Gastrocnemius medialis (tissue), 4 donors: ENCODE measurements at regions not wholly inside any gene's neighbourhood (a gene's known extent, or its start where the extent isn't known, plus 50 kb on each side); places are given as distances from the start of the nearest gene placed in this dataset.

Experiments used
- ATAC-seq, 2 donors: fragments of 150-250 bp; one replicate each; pipeline ENCODE4 v1.9.1; 2016
- DNase-seq, 2 donors: peaks; one replicate each; pipeline ENCODE4 v3.0.0-alpha.2; 2019
- H3K27ac ChIP-seq, 4 donors: fragments of 200-600 bp; sonication (generic); 1 replicate in 1 of 4; 2 replicates in 3 of 4; pipeline ENCODE4 v1.5.1; 2016 to 2018; ENCODE audit warnings: mild to moderate bottlenecking in 2 of 4, moderate library complexity in 1 of 4
- H3K27me3 ChIP-seq, 3 donors: fragments of 200-600 bp; sonication (generic) in 2 of 3; 1 replicate in 1 of 3; 2 replicates in 2 of 3; pipeline versions ENCODE4 v1.5.1 to v1.6.0; 2016 to 2019; ENCODE audit warnings: mild to moderate bottlenecking in 1 of 3, moderate library complexity in 1 of 3
- H3K36me3 ChIP-seq, 2 donors: fragments of 200-600 bp; sonication (generic) in 1 of 2; one replicate each; pipeline ENCODE4 v1.5.1; 2017 to 2018
- H3K4me1 ChIP-seq, 2 donors: fragments of 200-600 bp; sonication (generic) in 1 of 2; one replicate each; pipeline ENCODE4 v1.5.1; 2016 to 2017; ENCODE audit warnings: mild to moderate bottlenecking in 2 of 2
- H3K4me3 ChIP-seq, 4 donors: fragments of 200-600 bp; sonication (generic) in 3 of 4; 1 replicate in 1 of 4; 2 replicates in 3 of 4; pipeline ENCODE4 v1.5.1; 2016 to 2019; ENCODE audit warnings: mild to moderate bottlenecking in 2 of 4
- H3K9me3 ChIP-seq, 3 donors: fragments of 200-600 bp; sonication (generic) in 2 of 3; 1 replicate in 1 of 3; 2 replicates in 2 of 3; pipeline ENCODE4 v1.5.1; 2016 to 2019
- POLR2A ChIP-seq, 2 donors: fragments of 450-650 bp; IDR thresholded peaks; one replicate each; pipeline ENCODE4 v1.6.1; 2017; ENCODE audit warnings: antibody characterized with exemption in 2 of 2, mild to moderate bottlenecking in 2 of 2, moderate library complexity in 2 of 2
- in situ Hi-C, 4 donors: fragments of 200-750 bp; cut with MboI; loops; one replicate each; pipeline versions ENCODE4 v1.15.0 to v1.8.0; 2017; ENCODE audit warnings: low sequenced_read_pairs in 4 of 4
- intact Hi-C: fragments of 100-400 bp; cut with DNase I; formaldehyde crosslinking; loops from one replicate; pipeline ENCODE4 v1.15.1; 2023; ENCODE audit warnings: low total_unique reads
- TF ChIP-seq, protein P1 (sequence below), 5 experiments: fragments of 450-650 bp in 3 of 5; fragments of 200-600 bp in 2 of 5; sonication (generic) in 2 of 5; IDR thresholded peaks in 4 of 5; conservative IDR thresholded peaks in 1 of 5; 1 replicate in 4 of 5; 2 replicates in 1 of 5; pipeline ENCODE4 v1.5.1; 2016 to 2019; ENCODE audit warnings: antibody characterized with exemption in 5 of 5, mild to moderate bottlenecking in 3 of 5, moderate library complexity in 3 of 5

DNA sequence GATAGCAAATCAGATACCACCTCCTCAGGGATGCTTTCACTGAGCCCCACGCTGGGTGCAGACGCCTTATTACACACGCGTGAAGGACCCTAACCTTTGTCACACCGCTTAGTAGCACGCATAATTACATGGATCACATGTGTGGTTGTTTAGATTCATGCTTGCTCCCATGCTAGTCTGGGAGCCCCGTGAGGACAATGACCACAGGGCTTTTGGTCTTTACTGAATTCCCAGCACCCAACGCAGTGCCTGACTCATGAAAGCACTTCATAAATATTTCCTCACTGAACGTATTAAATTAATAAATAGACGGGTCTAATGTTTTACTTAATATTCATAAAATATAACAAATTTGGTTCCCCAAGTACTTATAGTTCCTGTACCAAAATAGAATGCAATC lies 132.5 kb downstream of the ALDH8A1 start:
- Histone ChIP-seq H3K4me3 (no peak overlapping the region), H3K36me3 (no peaks in the 10 kb centered on the region), H3K9me3 (no peaks in the 10 kb centered on the region), H3K27me3 (no peaks in the 10 kb centered on the region), H3K4me1 (peaks cover 0 to 3% of the 10 kb centered on the region in 2 donors), H3K27ac (no peak overlapping the region)
- in situ Hi-C loops, result loop anchor here in 3 of 4 donors (10.0 to 25.0 kb wide), 2 partner anchors 180 to 663 kb away; no protein-coding TSS in a partner anchor
- no peak for DNase-seq
- no peak for ATAC-seq
- TF ChIP-seq POLR2A (IDR thresholded peaks at IDR 0.05), result no peak
- TF ChIP-seq, protein P1, sequence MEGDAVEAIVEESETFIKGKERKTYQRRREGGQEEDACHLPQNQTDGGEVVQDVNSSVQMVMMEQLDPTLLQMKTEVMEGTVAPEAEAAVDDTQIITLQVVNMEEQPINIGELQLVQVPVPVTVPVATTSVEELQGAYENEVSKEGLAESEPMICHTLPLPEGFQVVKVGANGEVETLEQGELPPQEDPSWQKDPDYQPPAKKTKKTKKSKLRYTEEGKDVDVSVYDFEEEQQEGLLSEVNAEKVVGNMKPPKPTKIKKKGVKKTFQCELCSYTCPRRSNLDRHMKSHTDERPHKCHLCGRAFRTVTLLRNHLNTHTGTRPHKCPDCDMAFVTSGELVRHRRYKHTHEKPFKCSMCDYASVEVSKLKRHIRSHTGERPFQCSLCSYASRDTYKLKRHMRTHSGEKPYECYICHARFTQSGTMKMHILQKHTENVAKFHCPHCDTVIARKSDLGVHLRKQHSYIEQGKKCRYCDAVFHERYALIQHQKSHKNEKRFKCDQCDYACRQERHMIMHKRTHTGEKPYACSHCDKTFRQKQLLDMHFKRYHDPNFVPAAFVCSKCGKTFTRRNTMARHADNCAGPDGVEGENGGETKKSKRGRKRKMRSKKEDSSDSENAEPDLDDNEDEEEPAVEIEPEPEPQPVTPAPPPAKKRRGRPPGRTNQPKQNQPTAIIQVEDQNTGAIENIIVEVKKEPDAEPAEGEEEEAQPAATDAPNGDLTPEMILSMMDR (IDR thresholded peaks at IDR 0.05 in 4 of 5, conservative IDR thresholded peaks at IDR 0.05 in 1 of 5), result no peak
- intact Hi-C loops, result no loop called here

DNA sequence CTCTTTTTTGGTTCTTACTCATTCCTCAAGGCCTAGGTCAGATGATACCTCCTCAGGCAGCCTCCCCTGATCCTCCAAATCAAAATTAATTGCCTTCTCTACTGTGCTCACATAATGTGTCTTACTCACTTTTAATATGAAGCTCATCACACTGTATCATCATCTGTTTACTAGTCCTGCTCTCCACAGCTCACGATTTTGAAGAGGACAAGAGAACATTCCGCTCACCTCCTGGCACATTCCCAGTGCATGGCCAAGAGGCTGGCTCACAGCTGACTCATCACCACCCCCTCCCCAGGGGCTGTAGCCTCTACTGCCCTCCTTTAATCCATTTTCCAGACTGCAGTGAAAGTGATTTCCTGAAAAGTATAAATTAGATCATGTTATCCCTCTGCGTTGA lies 133.1 kb downstream of the ALDH8A1 start:
- no peak for DNase-seq
- in situ Hi-C loops, result loop anchor here in 3 of 4 donors (10.0 to 25.0 kb wide), 2 partner anchors 179 to 662 kb away; no protein-coding TSS in a partner anchor
- ATAC-seq, result no peak

DNA sequence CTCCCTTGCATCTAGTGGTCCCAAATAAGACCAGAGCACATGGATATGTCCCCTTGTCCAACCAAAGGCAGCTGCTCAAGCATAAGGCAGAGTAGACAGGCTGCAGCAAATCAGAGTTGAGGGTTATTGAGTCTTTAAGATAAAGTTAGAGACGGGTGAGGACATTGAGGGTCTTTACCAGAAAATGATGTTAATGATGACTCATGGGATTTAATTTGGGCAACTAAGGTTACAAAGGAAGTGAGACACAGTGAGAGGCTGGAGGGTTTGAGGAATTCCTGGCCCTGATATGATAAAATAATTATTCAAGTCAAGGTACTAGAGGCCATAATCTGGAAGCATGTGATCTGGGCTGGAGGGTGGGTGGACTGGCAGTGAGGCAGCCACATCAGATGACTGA lies 133.6 kb downstream of the ALDH8A1 start:
- DNase-seq, result no peak
- Histone ChIP-seq H3K27me3 (no peaks in the 10 kb centered on the region), H3K4me1 (no peaks in the 10 kb centered on the region), H3K9me3 (no peaks in the 10 kb centered on the region), H3K36me3 (no peaks in the 10 kb centered on the region), H3K27ac (no peak overlapping the region), H3K4me3 (no peak overlapping the region)
- intact Hi-C loops, result no loop called here
- TF ChIP-seq, protein P1 (IDR thresholded peaks at IDR 0.05 in 4 of 5, conservative IDR thresholded peaks at IDR 0.05 in 1 of 5), result no peak
- no peak for TF ChIP-seq POLR2A (IDR thresholded peaks at IDR 0.05)
- no peak for ATAC-seq
- in situ Hi-C loops, result loop anchor here in 3 of 4 donors (10.0 to 25.0 kb wide), 2 partner anchors 179 to 661 kb away; no protein-coding TSS in a partner anchor

More for the DNA sequence above, 133.1 kb downstream of the ALDH8A1 start:
- Histone ChIP-seq H3K36me3 (no peaks in the 10 kb centered on the region), H3K4me3 (no peak overlapping the region), H3K9me3 (no peaks in the 10 kb centered on the region), H3K27ac (no peak overlapping the region), H3K4me1 (no peaks in the 10 kb centered on the region), H3K27me3 (no peaks in the 10 kb centered on the region)
- TF ChIP-seq, protein P1 (IDR thresholded peaks at IDR 0.05 in 4 of 5, conservative IDR thresholded peaks at IDR 0.05 in 1 of 5), result no peak
- no peak for TF ChIP-seq POLR2A (IDR thresholded peaks at IDR 0.05)
- intact Hi-C loops, result no loop called here

DNA sequence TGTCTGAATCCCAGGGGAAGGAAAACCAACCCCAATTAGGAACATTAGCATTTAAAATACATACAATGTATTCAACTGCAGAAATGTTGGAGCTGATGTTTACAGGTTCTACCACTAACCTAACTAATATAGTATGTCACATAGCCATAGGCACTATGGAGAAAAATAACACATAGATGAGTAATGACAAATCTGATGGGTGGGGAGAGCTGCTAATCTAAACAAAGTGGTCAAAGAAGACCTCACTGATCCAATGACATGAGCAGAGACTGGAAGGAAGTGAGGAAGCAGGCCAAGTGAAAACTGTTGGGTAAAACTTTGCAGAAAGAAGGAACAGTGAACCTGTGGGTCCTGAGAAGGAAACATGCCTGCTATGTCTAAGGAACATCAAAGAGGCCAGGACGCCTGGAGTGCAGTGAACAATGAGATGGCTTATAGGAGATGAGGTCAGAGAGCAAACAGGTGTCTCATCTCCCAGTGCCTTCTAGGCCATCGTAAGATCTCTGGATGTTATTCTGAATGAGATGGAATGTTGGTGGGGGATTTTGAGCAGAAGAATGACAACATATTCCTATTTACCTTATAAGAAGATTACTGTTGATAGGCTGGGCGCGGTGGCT lies 135.7 kb downstream of the ALDH8A1 start:
- DNase-seq (no peak), ATAC-seq (no peak)
- Histone ChIP-seq H3K27me3 (no peaks in the 10 kb centered on the region), H3K4me1 (no peaks in the 10 kb centered on the region), H3K27ac (no peak overlapping the region), H3K9me3 (no peaks in the 10 kb centered on the region), H3K4me3 (no peak overlapping the region), H3K36me3 (no peaks in the 10 kb centered on the region)
- in situ Hi-C loops, result loop anchor here in 3 of 4 donors (10.0 to 25.0 kb wide), 2 partner anchors 177 to 659 kb away; no protein-coding TSS in a partner anchor
- TF ChIP-seq, protein P1 (IDR thresholded peaks at IDR 0.05 in 4 of 5, conservative IDR thresholded peaks at IDR 0.05 in 1 of 5), result no peak
- TF ChIP-seq POLR2A (IDR thresholded peaks at IDR 0.05), result no peak
- intact Hi-C loops, result no loop called here
